ENCODE measurements at regions not wholly inside any gene's neighbourhood (a gene's known extent, or its start where the extent isn't known, plus 50 kb on each side); places are given as distances from the start of the nearest gene placed in this dataset.

DNA sequence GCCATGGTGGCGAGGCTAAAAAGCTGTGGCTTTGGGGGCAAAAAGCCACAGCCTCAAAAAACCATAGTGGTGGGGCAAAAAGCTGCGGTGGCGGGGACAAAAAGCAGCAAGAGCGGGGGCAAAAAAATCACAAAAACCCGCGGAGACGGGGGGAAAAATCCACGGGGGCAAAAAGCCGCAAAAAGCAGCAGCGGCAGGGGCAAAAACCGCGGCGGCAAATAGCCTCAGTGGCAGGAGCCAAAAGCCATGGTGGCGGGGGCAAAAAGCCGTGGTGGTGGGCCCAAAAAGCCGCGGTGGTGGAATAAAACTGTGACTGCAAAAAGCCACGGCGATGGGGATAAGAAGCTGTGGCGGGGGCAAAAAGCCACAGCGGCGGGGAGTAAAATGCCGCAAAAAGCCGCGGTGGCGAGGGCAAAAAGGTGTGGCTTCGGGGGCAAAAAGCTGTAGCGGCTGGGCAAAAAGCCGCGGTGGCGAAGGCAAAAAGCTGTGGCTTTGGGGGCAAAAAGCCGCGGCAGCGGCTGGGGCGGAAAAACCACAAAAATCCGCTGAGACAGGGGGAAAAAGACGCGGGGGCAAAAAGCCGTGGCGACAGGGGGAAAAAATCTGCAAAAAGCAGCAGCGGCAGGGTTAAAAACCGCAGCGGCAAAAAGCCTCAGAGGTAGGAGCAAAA lies 526.6 kb downstream of the ZNF33B start:
- H3K4me1 ChIP-seq (replicated peaks), result no peaks in the 10 kb centered on the region
- no peaks in the 10 kb centered on the region for H3K27me3 ChIP-seq (replicated peaks; ENCODE audit: insufficient read depth)
- TF ChIP-seq, protein P1, sequence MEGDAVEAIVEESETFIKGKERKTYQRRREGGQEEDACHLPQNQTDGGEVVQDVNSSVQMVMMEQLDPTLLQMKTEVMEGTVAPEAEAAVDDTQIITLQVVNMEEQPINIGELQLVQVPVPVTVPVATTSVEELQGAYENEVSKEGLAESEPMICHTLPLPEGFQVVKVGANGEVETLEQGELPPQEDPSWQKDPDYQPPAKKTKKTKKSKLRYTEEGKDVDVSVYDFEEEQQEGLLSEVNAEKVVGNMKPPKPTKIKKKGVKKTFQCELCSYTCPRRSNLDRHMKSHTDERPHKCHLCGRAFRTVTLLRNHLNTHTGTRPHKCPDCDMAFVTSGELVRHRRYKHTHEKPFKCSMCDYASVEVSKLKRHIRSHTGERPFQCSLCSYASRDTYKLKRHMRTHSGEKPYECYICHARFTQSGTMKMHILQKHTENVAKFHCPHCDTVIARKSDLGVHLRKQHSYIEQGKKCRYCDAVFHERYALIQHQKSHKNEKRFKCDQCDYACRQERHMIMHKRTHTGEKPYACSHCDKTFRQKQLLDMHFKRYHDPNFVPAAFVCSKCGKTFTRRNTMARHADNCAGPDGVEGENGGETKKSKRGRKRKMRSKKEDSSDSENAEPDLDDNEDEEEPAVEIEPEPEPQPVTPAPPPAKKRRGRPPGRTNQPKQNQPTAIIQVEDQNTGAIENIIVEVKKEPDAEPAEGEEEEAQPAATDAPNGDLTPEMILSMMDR (IDR thresholded peaks at IDR 0.05), result no peak
- TF ChIP-seq POLR2AphosphoS5 (IDR thresholded peaks at IDR 0.05) (no peak), POLR2A (IDR thresholded peaks at IDR 0.05) (no peak)
- no peaks in the 10 kb centered on the region for H3K9me3 ChIP-seq
- no peaks in the 10 kb centered on the region for H3K36me3 ChIP-seq
- WGBS, result 86% methylated on average over 43 of the region's 43 CpGs
- no peak overlapping the region for H3K27ac ChIP-seq
- intact Hi-C loops (cut with DNase I), result no loop called here
- DNase-seq (ENCODE audit: low spot score), result no peak
- H3K4me3 ChIP-seq, result no peak overlapping the region

GRCh38 chr10:42111076-42111475 lies 527.3 kb downstream of the ZNF33B start:
- DNase-seq (ENCODE audit: low spot score), result no peak
- intact Hi-C loops (cut with DNase I), result no loop called here
- Histone ChIP-seq H3K9me3 (no peaks in the 10 kb centered on the region), H3K27ac (no peak overlapping the region), H3K27me3 (replicated peaks; ENCODE audit: insufficient read depth) (no peaks in the 10 kb centered on the region), H3K36me3 (no peaks in the 10 kb centered on the region), H3K4me3 (no peak overlapping the region), H3K4me1 (replicated peaks) (no peaks in the 10 kb centered on the region)
- 88% methylated on average over 33 of the region's 33 CpGs for WGBS
- TF ChIP-seq POLR2AphosphoS5 (IDR thresholded peaks at IDR 0.05) (no peak), POLR2A (IDR thresholded peaks at IDR 0.05) (no peak)
- TF ChIP-seq, protein P1 (IDR thresholded peaks at IDR 0.05), result no peak

Small RNA genes lying in the stretch of these regions (small RNA-seq; reads per million reads assigned to genes)
- gene KSR1P1, result 0 reads per million in 2 donors
